ENCODE measurements at regions not wholly inside any gene's neighbourhood (a gene's known extent, or its start where the extent isn't known, plus 50 kb on each side); places are given as distances from the start of the nearest gene placed in this dataset.

DNA sequence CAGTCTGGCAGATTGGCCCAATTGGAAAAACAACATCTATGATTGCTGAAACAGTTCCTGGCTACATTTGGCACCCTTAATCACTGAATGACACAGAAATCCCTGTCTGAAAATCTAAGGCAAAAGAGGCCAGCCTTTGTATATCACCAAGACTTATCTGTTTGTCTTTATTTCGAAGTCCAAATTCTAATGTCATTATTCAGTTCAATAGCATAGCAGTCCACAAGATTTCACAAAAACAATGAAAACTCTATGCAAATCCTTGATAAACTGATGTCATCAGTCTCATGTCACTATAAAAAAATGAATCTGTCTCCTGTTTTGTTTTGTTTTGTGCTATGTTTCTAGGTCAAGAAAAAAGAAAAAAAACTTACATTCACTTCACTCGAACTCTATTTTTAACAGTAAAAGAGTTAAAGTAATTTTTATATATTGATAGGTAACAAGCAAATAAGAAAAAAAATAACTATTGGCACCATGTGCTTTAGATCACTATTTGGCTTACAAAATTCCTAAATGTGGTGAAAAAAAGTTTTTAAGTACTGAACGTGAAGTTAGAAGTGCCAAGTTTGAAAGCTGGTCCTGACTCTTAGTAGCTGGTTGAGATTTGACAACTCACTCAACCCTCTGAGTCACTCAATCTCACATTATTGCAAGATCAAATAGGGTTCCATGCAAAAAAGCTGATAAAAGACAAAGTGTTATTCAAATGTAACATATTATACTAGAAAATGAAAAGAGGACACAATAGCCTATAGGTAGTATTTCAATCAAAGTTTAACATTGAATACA, 359.3 kb downstream of the IRS1 start:
- TF ChIP-seq TCF7L2 (IDR thresholded peaks at IDR 0.05; ENCODE audit: low read depth, low read length) (no peak), POLR2AphosphoS5 (IDR thresholded peaks at IDR 0.05; ENCODE audit: low read depth, low read length) (no peak), SIN3A (IDR thresholded peaks at IDR 0.05; ENCODE audit: borderline replicate concordance, insufficient read depth, low read depth, low read length) (no peak), REST (IDR thresholded peaks at IDR 0.05; ENCODE audit: insufficient read depth in 1 of 2, low read depth in 2 of 2, low read length in 1 of 2) (no peak), CTCF (IDR thresholded peaks at IDR 0.05) (no peak)
- Histone ChIP-seq H3K4me3 (ENCODE audit: low read depth in 2 of 2, low read length in 2 of 2) (no peak overlapping the region), H3K36me3 (ENCODE audit: control insufficient read depth, insufficient read depth, low read length) (no peaks in the 10 kb centered on the region), H3K27me3 (ENCODE audit: control insufficient read depth, insufficient read depth, low read length) (no peaks in the 10 kb centered on the region), H3K27ac (ENCODE audit: low read length) (no peak overlapping the region), H3K9me3 (ENCODE audit: control insufficient read depth, insufficient read depth, low read depth, low read length) (no peaks in the 10 kb centered on the region), H3K4me1 (ENCODE audit: control insufficient read depth, insufficient read depth, low read length) (no peaks in the 10 kb centered on the region)
- BruUV-seq (replicated peaks), result no TSS peak
- intact Hi-C loops (cut with micrococcal nuclease; ENCODE audit: unreplicated experiment) (no loop called here), in situ Hi-C loops (cut with HindIII; ENCODE audit: low pct_unique_long_range_greater_than_20kb, low sequenced_read_pairs) (no loop called here)
- ChIA-PET POLR2A (no interaction called here), CTCF (no interaction called here)
- DNase-seq (ENCODE audit: low read depth, low spot score), result no peak
- ATAC-seq, result no peak

- TF ChIP-seq SIN3A (IDR thresholded peaks at IDR 0.05; ENCODE audit: borderline replicate concordance, insufficient read depth, low read depth, low read length) (no peak), REST (IDR thresholded peaks at IDR 0.05; ENCODE audit: insufficient read depth in 1 of 2, low read depth in 2 of 2, low read length in 1 of 2) (no peak), CTCF (IDR thresholded peaks at IDR 0.05) (no peak; the same call in 1 of the 2 replicates), TCF7L2 (IDR thresholded peaks at IDR 0.05; ENCODE audit: low read depth, low read length) (no peak), POLR2AphosphoS5 (IDR thresholded peaks at IDR 0.05; ENCODE audit: low read depth, low read length) (no peak)
- POLR2A ChIA-PET, result no interaction called here
- intact Hi-C loops (cut with micrococcal nuclease; ENCODE audit: unreplicated experiment), result no loop called here
- Histone ChIP-seq H3K27ac (ENCODE audit: low read length) (no peak overlapping the region), H3K4me3 (ENCODE audit: low read depth in 2 of 2, low read length in 2 of 2) (no peak overlapping the region), H3K27me3 (ENCODE audit: control insufficient read depth, insufficient read depth, low read length) (no peaks in the 10 kb centered on the region), H3K9me3 (ENCODE audit: control insufficient read depth, insufficient read depth, low read depth, low read length) (no peaks in the 10 kb centered on the region), H3K4me1 (ENCODE audit: control insufficient read depth, insufficient read depth, low read length) (no peaks in the 10 kb centered on the region), H3K36me3 (ENCODE audit: control insufficient read depth, insufficient read depth, low read length) (no peaks in the 10 kb centered on the region)
- ATAC-seq (no peak), DNase-seq (ENCODE audit: low read depth, low spot score) (no peak)
- in situ Hi-C loops (cut with HindIII; ENCODE audit: low pct_unique_long_range_greater_than_20kb, low sequenced_read_pairs), result no loop called here
- no TSS peak for BruUV-seq (replicated peaks)
- CTCF ChIA-PET, result no interaction called here
Measured at GRCh38 chr2:226439337-226439736, 360.3 kb downstream of the IRS1 start.

All from Panc1 (cell line).